CD4-positive, alpha-beta T cell (primary cell): ENCODE measurements at regions not wholly inside any gene's neighbourhood (a gene's known extent, or its start where the extent isn't known, plus 50 kb on each side); places are given as distances from the start of the nearest gene placed in this dataset.

Source experiments
- ATAC-seq: fragments of 200-7000 bp; cut with Tn5 transposase; one replicate; pipeline ENCODE4 v1.10.0; 2022; ENCODE audit warnings: mild to moderate bottlenecking; ENCODE audit not compliant: poor library complexity
- CTCF ChIA-PET: fragments of 350-600 bp; sonication (Branson Sonifier 250); formaldehyde crosslinking; loops from one replicate; lab custom pipeline; 2021; ENCODE audit warnings: antibody characterized with exemption, inconsistent platforms; lab: Charles Lee
- POLR2A ChIA-PET: fragments of 350-600 bp; sonication (Branson Sonifier 250); formaldehyde crosslinking; loops from one replicate; lab custom pipeline; 2021; ENCODE audit warnings: antibody characterized with exemption, inconsistent platforms; lab: Charles Lee
- DNase-seq, 14 experiments: peaks; one replicate each; pipeline ENCODE4 v3.0.0-alpha.2; 2013 to 2020; ENCODE audit warnings: mixed read lengths in 2 of 14
- H3K27ac ChIP-seq, 2 donors: one replicate each; pipeline versions ENCODE4 v1.5.1 to v1.7.0; 2013; ENCODE audit warnings: low read length in 2 of 2, low read depth in 1 of 2, mild to moderate bottlenecking in 1 of 2
- H3K27me3 ChIP-seq, 2 experiments: 1 replicate in 1 of 2; 2 replicates in 1 of 2; pipeline versions ENCODE4 v1.6.1 to v1.7.0; 2013; ENCODE audit warnings: low read length in 2 of 2, control low read depth in 1 of 2, mild to moderate bottlenecking in 1 of 2, moderate library complexity in 1 of 2; ENCODE audit not compliant: insufficient read depth in 2 of 2, control insufficient read depth in 1 of 2
- H3K36me3 ChIP-seq: one replicate; pipeline ENCODE4 v1.6.1; 2013; ENCODE audit warnings: low read length, control low read depth; ENCODE audit not compliant: insufficient read depth
- H3K4me1 ChIP-seq: one replicate; pipeline ENCODE4 v1.6.1; 2013; ENCODE audit warnings: low read length, control low read depth; ENCODE audit not compliant: insufficient read depth
- H3K4me3 ChIP-seq: one replicate; pipeline ENCODE4 v1.5.1; 2013; ENCODE audit warnings: mild to moderate bottlenecking, low read length, moderate library complexity
- H3K9me3 ChIP-seq, 2 experiments: 1 replicate in 1 of 2; 2 replicates in 1 of 2; pipeline versions ENCODE4 v1.6.1 to v1.7.0; 2013; ENCODE audit warnings: low read length in 2 of 2, mild to moderate bottlenecking in 2 of 2, control low read depth in 1 of 2, moderate library complexity in 1 of 2; ENCODE audit not compliant: control insufficient read depth in 1 of 2, insufficient read depth in 1 of 2
- H3K27ac Mint-ChIP-seq: one replicate; pipeline ENCODE4 v1.8.0; 2020; ENCODE audit warnings: mixed read lengths
- H3K27me3 Mint-ChIP-seq: one replicate; pipeline ENCODE4 v1.8.0; 2021; ENCODE audit warnings: mixed read lengths
- H3K36me3 Mint-ChIP-seq: one replicate; pipeline ENCODE4 v1.8.0; 2021; ENCODE audit warnings: low read depth, mixed read lengths
- H3K4me1 Mint-ChIP-seq: one replicate; pipeline ENCODE4 v1.8.0; 2021; ENCODE audit warnings: low read depth, mixed read lengths
- H3K4me3 Mint-ChIP-seq: one replicate; pipeline ENCODE4 v1.8.0; 2020; ENCODE audit warnings: mild to moderate bottlenecking, mixed read lengths
- H3K9me3 Mint-ChIP-seq: one replicate; pipeline ENCODE4 v1.8.0; 2020; ENCODE audit warnings: mixed read lengths
- CTCF ChIP-seq: fragments of 200-600 bp; IDR thresholded peaks from one replicate; pipeline ENCODE4 v1.8.0; 2022; ENCODE audit warnings: antibody characterized with exemption, mild to moderate bottlenecking
- intact Hi-C, 2 experiments: fragments of 100-400 bp; cut with DNase I in 1 of 2; cut with micrococcal nuclease in 1 of 2; formaldehyde crosslinking; loops; one replicate each; pipeline versions ENCODE4 v1.15.1 to v1.9.0; 2023 to 2025; cut with DNase I, micrococcal nuclease

GRCh38 chr15:93200081-93200836, 111.2 kb upstream of the RGMA start:
- POLR2A ChIA-PET: no interaction called here
- H3K27me3 Mint-ChIP-seq: peaks cover 34% of the 10 kb centered on the region
- H3K36me3 ChIP-seq: no peaks in the 10 kb centered on the region
- H3K4me3 ChIP-seq: no peak overlapping the region
- H3K9me3 ChIP-seq: peaks cover 0 to 14% of the 10 kb centered on the region in 2 experiments
- no peaks in the 10 kb centered on the region for H3K36me3 Mint-ChIP-seq
- H3K27me3 ChIP-seq: peaks cover 0 to 5% of the 10 kb centered on the region in 2 experiments
- no peaks in the 10 kb centered on the region for H3K4me1 Mint-ChIP-seq
- peaks cover 8% of the 10 kb centered on the region for H3K9me3 Mint-ChIP-seq
- CTCF ChIA-PET: interaction anchor here (1.2 kb wide), 1 partner anchor 15 kb away, joined by 3 read pairs; no protein-coding TSS in a partner anchor
- intact Hi-C loops: no loop called here
- no peak for TF ChIP-seq CTCF
- no peaks in the 10 kb centered on the region for H3K4me1 ChIP-seq
- no peak overlapping the region for H3K4me3 Mint-ChIP-seq
- ATAC-seq: no peak
- no peak overlapping the region for H3K27ac Mint-ChIP-seq
- DNase-seq: no peak
- no peak overlapping the region for H3K27ac ChIP-seq

GRCh38 chr15:93196135-93196670, 107.2 kb upstream of the RGMA start:
- peaks cover 0 to 14% of the 10 kb centered on the region in 2 experiments for H3K9me3 ChIP-seq
- H3K4me1 ChIP-seq: no peaks in the 10 kb centered on the region
- CTCF ChIA-PET: no interaction called here
- H3K4me3 ChIP-seq: no peak overlapping the region
- H3K27me3 ChIP-seq: peaks cover 0 to 8% of the 10 kb centered on the region in 2 experiments
- peaks cover 8% of the 10 kb centered on the region for H3K9me3 Mint-ChIP-seq
- ATAC-seq (no peak), DNase-seq (no peak)
- no peaks in the 10 kb centered on the region for H3K36me3 ChIP-seq
- no peak overlapping the region for H3K27ac ChIP-seq
- intact Hi-C loops: no loop called here
- H3K4me1 Mint-ChIP-seq: no peaks in the 10 kb centered on the region
- TF ChIP-seq CTCF: no peak
- no peaks in the 10 kb centered on the region for H3K36me3 Mint-ChIP-seq
- peaks cover 52% of the 10 kb centered on the region for H3K27me3 Mint-ChIP-seq
- POLR2A ChIA-PET: no interaction called here
- H3K27ac Mint-ChIP-seq: no peak overlapping the region
- H3K4me3 Mint-ChIP-seq: no peak overlapping the region

GRCh38 chr15:93195109-93195508, 106.1 kb upstream of the RGMA start:
- Histone ChIP-seq H3K4me3 (no peak overlapping the region), H3K27ac (no peak overlapping the region), H3K36me3 (no peaks in the 10 kb centered on the region), H3K27me3 (peaks cover 0 to 8% of the 10 kb centered on the region in 2 experiments), H3K4me1 (no peaks in the 10 kb centered on the region), H3K9me3 (peaks cover 0 to 14% of the 10 kb centered on the region in 2 experiments)
- no peak overlapping the region for H3K27ac Mint-ChIP-seq
- intact Hi-C loops: no loop called here
- ATAC-seq (no peak), DNase-seq (no peak)
- H3K4me1 Mint-ChIP-seq: no peaks in the 10 kb centered on the region
- H3K27me3 Mint-ChIP-seq: peaks cover 48% of the 10 kb centered on the region
- no peaks in the 10 kb centered on the region for H3K36me3 Mint-ChIP-seq
- H3K4me3 Mint-ChIP-seq: no peak overlapping the region
- TF ChIP-seq CTCF: no peak
- ChIA-PET CTCF (no interaction called here), POLR2A (no interaction called here)
- peaks cover 8% of the 10 kb centered on the region for H3K9me3 Mint-ChIP-seq
